ENCODE measurements at regions not wholly inside any gene's neighbourhood (a gene's known extent, or its start where the extent isn't known, plus 50 kb on each side); places are given as distances from the start of the nearest gene placed in this dataset.
"Not testable (repeated sequence)": the region's sequence is repeated elsewhere in the genome, so short reads cannot be mapped to it uniquely, and the experiment has no call there.

GRCh38 chr2:87295135-87295534 is 273.5 kb upstream of the PLGLB1 start:
- TF ChIP-seq POLR2A (IDR thresholded peaks at IDR 0.05); CTCF (IDR thresholded peaks at IDR 0.05); EP300 (IDR thresholded peaks at IDR 0.05; ENCODE audit: low read depth): not testable (repeated sequence)
